A673 (cell line): ENCODE measurements at regions not wholly inside any gene's neighbourhood (a gene's known extent, or its start where the extent isn't known, plus 50 kb on each side); places are given as distances from the start of the nearest gene placed in this dataset.

ENCODE experiments used
- CTCF ChIP-seq: fragments of 300-800, 200-600 bp; sonication (generic); conservative IDR thresholded peaks from 2 replicates; pipeline ENCODE4 v1.5.1; 2017; ENCODE audit warnings: low read depth, mild to moderate bottlenecking, antibody characterized with exemption, low read length, moderate library complexity, mixed read lengths
- EZH2 ChIP-seq: fragments of 200-600 bp; sonication (generic); IDR thresholded peaks from 2 replicates; pipeline ENCODE4 v1.6.1; 2017; ENCODE audit warnings: borderline replicate concordance, low read depth, mild to moderate bottlenecking, mixed read lengths, antibody characterized with exemption, low read length; ENCODE audit not compliant: poor library complexity, severe bottlenecking

- TF ChIP-seq CTCF, result no peak
- TF ChIP-seq EZH2, result no peak
Observed at GRCh38 chr15:79519628-79520027, 87.5 kb downstream of the MINAR1 start.
